ENCODE measurements at regions not wholly inside any gene's neighbourhood (a gene's known extent, or its start where the extent isn't known, plus 50 kb on each side); places are given as distances from the start of the nearest gene placed in this dataset.

GRCh38 chr6:14966906-14967711 is 278.8 kb upstream of the JARID2 start:
- no peak for TF ChIP-seq CTCF (IDR thresholded peaks at IDR 0.05)
- TF ChIP-seq POLR2A (IDR thresholded peaks at IDR 0.05), result no peak
